Stimulated activated naive CD4-positive, alpha-beta T cell treated with Interleukin-2 at 50 U/mL for 16 hours (primary cell): ENCODE measurements at regions not wholly inside any gene's neighbourhood (a gene's known extent, or its start where the extent isn't known, plus 50 kb on each side); places are given as distances from the start of the nearest gene placed in this dataset.
"Not testable (repeated sequence)": the region's sequence is repeated elsewhere in the genome, so short reads cannot be mapped to it uniquely, and the experiment has no call there.

ENCODE experiments used
- DNase-seq: peaks from one replicate; lab custom pipeline; 2025; lab: John Stamatoyannopoulos, UW

DNA sequence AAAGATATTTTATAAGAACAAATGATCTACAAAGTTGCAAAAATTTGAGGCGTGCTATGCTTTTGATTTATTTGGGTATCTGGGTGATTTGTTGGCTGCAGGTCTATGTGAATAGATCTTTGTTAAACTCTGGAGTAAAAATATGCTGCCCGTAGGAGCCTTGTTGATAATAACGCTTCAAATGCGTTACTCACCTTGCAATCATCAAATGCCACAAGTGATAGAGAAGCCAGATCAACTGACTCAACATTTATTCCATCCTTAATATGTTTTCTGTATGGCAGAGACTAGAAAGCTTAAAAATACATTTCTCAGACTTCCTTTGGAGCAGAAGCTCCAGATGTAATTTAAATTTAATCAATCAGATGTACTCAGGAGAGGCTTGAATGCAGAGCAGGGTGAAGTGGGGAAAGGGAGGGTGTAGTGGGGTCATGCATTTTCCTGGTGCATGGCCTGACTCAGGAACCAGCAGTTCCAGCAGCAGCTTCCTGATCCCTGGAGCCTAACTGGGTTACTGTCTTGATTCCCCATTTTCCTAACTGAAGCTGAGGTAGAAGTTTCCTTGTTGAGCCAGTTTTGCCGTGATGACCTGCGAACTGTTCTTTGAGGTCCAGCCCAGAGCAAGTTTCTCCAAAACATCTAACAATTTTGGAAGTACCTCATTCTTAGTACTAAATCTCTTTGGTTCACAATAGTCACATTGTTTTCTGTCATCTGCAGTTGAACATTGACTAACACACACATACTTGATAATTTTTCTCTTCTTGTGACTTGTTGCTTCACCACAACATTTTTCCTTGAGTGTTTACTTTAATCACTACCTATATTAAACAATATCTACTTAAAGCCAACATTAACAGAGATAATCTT is 284.7 kb upstream of the CWC22 start:
- DNase-seq, result no peak

DNA sequence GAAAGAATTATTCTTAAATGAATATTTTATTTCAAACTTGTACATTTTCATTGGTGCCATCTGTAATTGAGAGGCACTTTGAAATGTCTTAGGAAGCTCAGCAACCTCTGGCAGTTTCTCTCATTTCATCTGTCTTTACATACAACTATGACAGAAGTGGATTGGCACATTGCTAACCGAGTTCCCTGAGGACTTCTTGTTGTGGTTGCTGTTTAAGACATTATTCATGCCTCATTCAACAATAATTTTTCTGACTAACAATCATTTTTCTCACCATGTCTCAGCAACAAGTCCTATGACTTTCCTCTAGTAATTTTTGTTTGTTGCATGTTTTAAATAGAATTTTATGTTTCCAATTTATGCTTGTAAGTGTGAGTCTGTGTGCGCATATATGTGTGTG is 284.0 kb upstream of the CWC22 start:
- DNase-seq, result no peak

DNA sequence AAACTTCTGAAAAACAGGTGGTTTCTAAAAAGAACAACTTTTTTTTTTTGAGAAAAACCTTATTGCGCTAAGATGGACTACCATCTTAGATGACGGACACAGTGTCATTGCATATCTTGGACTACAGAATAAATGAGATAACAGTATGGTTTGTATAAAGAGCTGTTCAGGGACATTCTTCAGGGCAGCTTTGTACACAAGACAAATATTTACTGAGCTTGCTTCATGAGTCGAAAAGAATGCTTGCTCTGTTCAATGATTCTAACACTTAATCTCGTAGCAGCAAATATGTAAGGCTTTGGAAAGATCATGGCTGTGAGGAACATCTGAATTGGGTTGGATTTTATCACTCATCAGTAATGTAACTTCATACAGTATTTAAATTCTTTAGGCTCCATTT is 282.5 kb upstream of the CWC22 start:
- no peak for DNase-seq

DNA sequence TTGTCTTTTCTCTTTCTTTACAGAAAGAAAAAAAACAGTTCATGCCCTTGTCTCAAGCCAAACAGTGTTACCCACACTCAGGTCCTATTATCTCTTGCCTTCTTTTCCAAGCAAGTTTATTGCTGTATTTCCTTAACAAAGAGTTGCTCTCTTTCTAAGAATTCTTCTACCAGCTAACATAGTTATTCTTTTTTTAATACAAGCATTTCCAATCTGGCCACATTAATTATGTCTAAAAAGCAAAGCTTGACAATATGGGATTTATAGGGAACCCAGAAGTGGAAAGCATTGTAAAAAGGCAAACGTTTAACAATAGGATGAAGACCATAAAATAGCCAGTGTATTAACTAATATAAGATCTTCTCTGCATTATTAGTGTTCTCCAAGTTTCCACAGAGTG is 272.5 kb upstream of the CWC22 start:
- DNase-seq, result no peak

DNA sequence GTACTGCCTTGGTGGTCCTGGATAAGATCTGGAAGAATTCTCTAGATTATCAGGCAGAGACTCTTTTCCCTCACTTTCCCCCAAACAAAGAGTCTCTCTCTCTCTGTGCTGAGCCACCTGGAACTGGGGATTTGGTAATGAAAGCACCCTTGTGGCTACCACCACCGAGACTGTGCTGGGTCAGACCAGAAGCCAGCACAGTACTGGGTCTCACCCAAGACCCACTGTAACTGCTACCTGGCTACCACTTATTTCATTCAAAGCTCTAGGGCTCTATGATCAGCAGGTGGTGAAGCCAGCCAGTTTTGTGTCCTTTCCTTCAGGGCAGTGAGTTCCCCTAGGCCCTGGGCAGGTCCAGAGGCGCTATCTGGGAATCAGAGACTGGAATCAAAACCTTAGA is 269.6 kb upstream of the CWC22 start:
- DNase-seq, result no peak

DNA sequence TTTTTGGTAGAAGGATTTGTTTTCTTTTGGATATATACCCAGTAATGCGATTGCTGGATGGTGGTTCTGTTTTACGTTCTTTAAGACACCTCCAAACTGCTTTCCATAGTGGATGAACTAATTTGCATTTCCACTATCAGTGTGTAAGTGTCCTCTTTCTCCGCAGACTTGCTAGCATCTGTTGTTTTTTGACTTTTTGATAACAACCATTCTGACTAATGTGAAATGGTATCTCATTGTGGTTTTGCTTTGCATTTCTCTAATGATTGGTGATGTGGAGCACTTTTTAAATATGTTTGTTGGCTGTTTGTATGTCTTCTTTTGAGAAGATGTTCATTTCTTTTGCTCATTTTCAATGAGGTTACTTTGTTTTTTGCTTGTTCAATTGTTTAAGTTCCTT is 260.9 kb upstream of the CWC22 start:
- DNase-seq, result no peak

DNA sequence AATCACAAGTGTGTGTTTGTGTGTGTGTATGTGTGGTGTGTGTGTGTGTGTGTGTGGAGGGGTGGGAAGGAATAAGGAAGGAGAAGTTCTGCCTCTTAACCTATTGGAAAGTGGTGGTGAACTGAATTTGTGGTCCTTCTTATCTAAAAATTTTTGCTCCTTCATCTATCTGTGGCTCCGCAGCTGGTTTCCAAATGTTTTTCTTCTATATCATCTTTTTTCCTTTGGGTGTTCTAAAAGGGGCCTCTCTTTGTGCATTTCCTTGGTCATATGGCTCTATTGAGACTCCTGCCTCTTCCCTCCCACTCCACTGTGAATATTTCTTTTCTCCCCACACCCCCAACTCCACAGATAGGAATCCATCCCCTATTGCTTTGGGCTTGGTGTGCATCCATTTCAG is 254.9 kb upstream of the CWC22 start:
- DNase-seq, result no peak

DNA sequence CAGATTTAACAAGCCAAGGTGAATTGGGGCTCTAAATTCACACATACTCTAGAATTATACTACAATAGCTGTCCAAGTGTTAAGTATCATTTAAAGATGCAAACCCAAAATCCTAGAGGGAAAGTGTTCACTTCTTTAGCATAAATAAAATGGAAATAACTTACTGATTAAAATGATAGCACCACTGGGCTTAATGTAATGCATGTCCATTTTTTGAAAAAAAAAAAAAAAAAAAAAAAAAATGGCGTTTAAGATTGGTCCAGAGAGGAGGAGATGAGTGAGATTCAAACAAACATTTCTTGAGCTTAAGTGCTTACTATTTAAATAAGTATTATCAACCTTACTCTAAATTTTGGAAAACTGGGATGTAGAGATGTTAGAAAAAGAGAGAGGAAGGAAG is 251.5 kb upstream of the CWC22 start:
- DNase-seq, result no peak

DNA sequence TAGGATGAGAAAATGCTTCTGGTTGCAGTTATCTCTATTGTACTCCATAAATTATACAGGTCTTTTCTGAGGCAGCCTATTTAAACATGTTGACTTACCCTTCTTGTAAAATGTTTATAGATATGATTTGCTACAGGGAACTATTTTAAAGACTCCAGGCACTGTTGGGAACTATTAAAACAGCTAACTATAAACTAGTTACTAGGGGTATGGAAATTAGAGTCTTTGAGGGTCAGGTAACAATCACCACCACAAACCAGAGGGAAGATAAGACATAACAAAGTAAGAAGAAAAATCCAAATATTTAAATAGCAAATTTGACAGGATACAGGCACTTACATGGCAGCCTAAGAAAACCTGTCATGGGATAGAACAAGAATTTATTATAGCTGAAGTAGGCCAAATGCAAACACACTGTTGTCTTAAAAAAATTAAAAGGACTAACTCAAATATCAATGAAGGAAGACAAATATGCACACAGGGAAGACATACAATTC is 251.0 kb upstream of the CWC22 start:
- no peak for DNase-seq

DNA sequence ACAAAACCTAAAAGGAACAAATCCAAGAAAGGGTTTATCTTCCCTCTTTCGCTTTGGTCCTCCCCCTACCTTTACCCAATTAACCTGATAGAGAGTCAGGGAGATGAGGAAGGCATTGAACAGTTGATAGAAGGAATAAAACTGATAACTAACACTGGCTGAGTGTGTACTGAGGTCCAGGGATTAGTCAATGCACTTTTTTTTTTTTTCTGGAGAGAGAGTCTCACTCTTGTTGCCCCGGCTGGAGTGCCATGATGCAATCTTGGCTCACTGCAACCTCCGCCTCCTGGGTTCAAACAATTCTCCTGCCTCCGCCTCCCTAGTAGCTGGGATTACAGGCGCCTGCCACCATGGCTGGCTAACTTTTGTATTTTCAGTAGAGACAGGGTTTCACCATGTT is 250.2 kb upstream of the CWC22 start:
- DNase-seq, result no peak

DNA sequence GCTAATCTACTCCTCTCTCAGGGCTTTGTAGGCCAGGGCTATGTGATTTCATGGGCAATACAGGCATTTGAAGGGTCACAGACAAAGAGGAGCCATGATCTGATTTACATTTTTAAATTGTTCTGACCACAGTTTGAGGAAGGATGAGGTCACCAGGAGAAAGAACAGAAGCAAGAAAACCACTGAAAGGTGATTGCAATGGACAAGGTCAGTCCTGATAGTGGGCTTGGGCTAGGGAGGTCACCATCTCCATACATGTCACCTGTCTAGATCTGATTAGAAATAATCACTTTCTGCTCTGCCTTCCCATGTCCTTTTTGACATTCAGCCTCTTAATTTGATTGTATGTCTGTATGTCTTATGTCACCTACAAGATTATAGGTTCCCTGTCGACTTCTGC is 248.9 kb upstream of the CWC22 start:
- DNase-seq, result no peak

DNA sequence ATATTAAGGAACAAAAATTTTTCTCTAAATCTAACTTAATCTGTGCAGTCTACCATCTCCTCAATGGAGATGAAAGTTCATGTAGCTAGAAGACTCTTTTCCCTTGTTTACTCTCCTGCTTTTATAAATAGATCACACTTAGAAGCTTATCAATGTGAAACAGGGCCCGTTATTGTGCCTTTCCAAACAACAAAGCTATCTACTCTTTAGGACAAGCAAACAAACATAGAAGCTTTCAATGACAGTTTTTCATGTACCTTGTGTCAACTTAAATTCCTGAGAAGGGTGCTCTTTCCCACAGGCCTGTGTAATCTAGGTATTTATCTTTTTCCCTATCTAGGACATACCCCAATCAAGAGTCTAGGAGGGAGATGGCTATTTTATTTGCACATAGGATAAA is 247.8 kb upstream of the CWC22 start:
- no peak for DNase-seq

DNA sequence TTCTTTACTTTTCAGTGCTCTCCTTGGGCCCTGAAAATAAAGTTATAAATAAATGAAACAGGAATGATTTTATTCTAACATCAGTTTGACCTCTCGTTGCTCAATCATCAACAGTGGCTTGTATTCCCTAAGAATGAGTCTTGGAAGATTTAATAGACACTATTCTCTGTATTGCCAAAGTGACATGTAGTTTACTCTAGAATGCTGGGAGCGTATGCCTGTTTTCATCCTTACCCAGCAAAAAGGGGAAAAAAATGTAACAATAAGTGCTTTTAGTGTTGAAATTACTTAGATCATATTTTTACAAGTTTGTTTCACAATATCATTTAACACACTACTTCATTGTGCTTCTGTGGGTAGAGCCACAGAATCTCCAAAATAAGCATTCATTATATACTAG is 240.6 kb upstream of the CWC22 start:
- no peak for DNase-seq

DNA sequence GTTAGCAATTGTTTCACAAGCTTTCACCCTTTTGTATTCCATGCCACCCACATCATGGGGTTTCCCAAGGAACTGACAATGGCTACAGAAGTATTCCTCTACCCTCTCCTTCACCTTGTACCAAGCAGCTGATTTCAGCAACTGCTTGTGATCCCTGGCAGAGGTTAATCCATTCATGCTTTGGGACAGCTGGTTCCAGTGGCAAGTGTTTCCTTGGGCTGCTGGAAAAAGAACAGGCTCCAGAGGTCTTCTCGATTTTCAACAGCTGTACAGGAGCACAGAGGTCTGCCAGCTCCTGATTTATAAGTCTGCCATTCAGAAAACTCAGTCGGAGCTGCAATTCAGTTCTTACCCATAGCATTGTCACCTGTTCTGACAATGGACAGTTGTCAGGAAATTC is 239.2 kb upstream of the CWC22 start:
- no peak for DNase-seq

DNA sequence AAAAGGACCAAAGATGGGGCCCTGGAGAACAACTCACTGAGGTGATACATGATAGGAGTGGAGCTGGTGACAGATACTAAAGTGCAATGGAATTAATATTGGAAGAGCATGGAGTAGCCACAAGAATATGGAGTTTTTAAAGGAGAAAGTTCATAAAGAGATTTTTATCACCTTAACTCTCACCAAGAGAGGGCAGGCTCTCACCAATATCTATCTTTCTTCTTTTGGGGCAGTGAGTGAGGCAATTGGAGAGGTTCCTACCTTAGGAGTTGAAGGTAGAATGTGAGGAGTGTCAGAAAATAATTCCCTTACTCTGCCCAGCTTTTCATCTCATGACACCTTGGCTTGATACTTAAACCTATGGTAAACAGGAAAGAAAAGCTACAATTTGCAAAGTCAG is 233.7 kb upstream of the CWC22 start:
- no peak for DNase-seq

DNA sequence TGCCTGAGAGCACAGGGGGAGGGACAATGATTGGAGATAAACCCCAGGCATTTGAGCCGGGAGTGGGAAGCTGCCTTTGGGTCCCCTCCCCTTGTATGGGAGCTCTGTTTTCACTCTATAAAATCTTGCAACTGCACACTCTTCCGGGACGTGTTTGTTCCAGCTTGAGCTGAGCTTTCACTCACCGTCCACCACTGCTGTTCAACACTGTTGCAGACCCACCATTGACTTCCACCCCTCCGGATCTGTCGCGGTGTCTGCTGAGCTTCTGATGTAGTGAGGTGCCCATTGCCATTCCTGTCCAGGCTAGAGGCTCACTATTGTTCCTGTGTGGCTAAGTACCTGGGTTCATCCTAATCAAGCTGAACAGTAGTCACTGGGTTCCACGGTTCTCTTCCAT is 231.6 kb upstream of the CWC22 start:
- no peak for DNase-seq

DNA sequence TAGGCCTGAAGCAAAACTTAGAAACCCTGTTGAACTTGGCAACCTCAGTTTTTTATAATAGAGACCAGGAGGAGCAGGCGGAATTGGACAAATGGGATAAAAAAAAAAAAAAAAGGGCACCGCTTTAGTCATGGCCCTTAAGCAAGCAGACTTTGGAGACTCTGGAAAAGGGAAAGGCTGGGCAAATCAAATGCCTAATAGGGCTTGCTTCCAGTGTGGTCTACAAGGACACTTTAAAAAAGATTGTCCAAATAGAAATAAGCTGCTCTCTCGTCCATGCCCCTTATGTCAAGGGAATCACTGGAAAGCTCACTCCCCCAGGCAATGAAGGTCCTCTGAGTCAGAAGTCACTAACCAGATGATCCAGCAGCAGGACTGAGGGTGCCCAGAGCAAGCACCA is 229.0 kb upstream of the CWC22 start:
- not testable (repeated sequence) for DNase-seq

DNA sequence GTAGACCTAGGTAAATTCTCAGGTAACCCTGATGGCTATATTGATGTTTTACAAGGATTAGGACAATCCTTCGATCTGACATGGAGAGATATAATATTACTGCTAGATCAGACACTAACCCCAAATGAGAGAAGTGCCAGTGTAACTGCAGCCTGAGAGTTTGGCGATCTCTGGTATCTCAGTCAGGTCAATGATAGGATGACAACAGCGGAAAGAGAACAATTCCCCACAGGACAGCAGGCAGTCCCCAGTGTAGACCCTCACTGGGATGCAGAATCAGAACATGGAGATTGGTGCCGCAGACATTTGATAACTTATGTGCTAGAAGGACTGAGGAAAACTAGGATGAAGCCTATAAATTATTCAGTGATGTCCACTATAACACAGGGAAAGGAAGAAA is 228.4 kb upstream of the CWC22 start:
- not testable (repeated sequence) for DNase-seq

DNA sequence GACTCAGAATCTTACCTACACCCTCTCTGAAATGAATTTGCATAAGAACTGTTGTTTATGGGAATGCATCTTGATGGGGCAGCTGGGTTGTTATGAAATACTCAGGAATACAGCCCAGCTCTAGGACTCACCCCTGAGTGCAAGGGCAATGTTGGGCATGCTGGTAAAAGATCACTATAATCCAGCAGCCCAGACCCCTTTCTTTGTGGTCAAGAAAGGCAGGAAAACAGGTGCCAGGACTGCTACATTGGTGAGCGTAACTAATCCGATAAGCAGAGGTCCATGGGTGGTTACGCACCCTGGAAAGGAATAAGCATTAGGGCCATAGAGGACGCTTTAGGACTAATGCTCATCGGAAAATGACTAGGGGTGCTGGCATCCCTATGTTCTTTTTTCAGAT is 227.9 kb upstream of the CWC22 start:
- not testable (repeated sequence) for DNase-seq

DNA sequence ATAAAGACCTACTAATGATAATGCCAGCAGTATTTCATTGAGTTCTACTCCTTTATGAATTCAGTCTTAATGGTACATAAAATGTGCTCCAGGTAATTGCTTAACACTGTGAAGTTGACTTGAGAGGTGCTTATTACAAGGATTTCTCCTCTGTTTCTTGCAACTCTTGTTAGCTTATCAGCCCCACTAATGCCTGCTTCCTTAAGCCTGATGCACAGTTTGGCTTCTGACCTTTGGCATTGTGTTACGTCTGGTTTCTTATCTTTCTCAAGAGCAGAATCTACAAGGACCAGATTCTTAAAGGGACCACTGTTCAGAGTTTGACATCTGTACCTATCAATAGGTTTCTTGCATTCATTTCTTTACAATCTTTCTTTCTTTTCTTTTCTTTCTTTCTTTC is 223.9 kb upstream of the CWC22 start:
- no peak for DNase-seq

DNA sequence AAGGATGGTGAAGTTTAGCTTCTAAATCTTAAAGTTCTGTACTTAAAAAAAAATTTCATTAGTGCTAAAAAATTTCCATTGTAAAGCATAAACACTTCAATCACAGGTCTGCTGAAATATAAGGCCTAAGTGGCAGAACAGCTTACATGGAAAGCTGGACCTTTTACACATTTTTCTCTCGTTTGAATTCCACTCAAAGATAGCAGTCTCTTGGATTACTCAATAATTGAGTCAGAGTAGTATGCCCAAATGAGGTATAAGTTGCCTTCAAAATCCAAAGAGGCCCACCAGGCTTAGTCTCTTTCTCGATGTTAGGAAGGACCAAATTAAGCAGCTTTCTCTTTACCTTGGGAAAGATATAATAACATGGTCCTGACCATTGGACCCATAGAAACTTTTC is 220.4 kb upstream of the CWC22 start:
- no peak for DNase-seq

DNA sequence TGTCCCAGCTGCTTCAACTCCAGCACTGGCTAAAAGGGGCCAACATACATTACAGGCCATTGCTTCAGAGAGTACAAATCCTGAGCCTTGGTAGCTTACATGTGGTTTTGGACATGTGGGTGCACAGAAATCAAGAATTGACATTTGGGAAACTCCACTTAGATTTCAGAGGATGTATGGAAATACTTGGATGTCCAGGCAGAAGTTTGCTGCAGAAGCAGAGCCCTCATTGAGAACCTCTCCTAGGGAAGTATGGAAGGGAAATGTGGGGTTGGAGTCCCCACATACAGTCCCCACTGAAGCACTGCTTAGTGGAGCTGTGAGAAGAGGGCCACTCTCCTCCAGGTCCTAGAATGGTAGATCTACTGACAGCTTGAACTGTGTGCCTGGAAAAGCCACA is 218.0 kb upstream of the CWC22 start:
- no peak for DNase-seq

DNA sequence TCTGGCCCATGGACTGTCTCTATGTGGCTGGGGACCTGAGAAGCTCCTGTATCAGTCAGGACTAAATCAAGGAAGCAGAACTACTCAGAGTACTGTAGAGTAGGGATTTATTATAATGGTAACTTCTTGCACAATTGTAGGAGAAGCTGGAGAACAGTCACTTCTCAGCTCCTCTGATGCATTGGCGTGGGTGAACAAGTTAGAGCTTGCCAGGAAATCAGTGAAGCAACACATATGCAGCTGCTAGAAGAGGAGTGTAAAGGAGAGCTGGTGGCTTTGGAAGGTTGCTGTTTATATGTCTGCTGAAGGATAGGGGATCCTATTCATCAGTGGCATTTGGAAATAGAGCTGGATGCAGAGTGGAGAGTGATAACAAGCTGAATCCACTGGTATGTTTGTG is 215.5 kb upstream of the CWC22 start:
- no peak for DNase-seq

DNA sequence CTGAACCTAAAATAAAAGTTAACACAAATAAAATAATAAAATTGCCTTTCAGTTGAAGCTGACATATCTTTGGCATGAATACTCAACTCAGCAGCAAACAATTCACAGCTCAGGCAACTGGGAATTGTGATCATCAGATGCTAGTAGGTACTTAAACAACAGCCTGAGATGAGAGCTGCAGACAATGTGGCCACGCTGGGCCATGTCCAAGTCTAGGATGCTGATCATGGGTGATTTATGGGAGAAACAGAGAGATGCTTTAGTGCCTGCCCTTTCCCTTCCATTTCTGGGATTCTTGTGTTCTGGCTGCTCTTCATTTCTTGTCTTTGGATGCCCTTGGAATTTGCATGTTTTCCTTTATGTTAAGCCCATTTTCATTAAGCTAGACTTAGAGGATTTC is 212.4 kb upstream of the CWC22 start:
- DNase-seq, result no peak
